Testis (tissue), 2 donors: ENCODE measurements at regions not wholly inside any gene's neighbourhood (a gene's known extent, or its start where the extent isn't known, plus 50 kb on each side); places are given as distances from the start of the nearest gene placed in this dataset.

Experiments
- CTCF ChIP-seq, 3 experiments: fragments of 450-650 bp in 2 of 3; fragments of 200-600 bp in 1 of 3; sonication (generic) in 1 of 3; IDR thresholded peaks; one replicate each; pipeline ENCODE4 v1.5.1; 2016 to 2019; ENCODE audit warnings: antibody characterized with exemption in 3 of 3, mild to moderate bottlenecking in 2 of 3, moderate library complexity in 1 of 3
- POLR2A ChIP-seq: fragments of 450-650 bp; IDR thresholded peaks from one replicate; pipeline ENCODE4 v1.6.1; 2017; ENCODE audit warnings: antibody characterized with exemption, mild to moderate bottlenecking, moderate library complexity

- TF ChIP-seq CTCF (IDR thresholded peaks at IDR 0.05): no peak
- TF ChIP-seq POLR2A: no peak
Measured at GRCh38 chr6:156464100-156464878, 312.9 kb upstream of the ARID1B start.
